OCI-LY7 (cell line): ENCODE measurements at regions not wholly inside any gene's neighbourhood (a gene's known extent, or its start where the extent isn't known, plus 50 kb on each side); places are given as distances from the start of the nearest gene placed in this dataset.

Experiments
- BruUV-seq: library from RNA; stranded (reverse); fragments of 400-500 nt; replicated peaks from 2 replicates; lab custom pipeline; 2021; lab: Mats Ljungman, UMichigan
- CTCF ChIA-PET: fragments of 300-600 bp; sonication (Branson Sonifier 250); formaldehyde crosslinking; loops from one replicate; lab custom pipeline; 2022; ENCODE audit warnings: antibody characterized with exemption; ENCODE audit not compliant: unreplicated experiment; lab: Charles Lee
- POLR2A ChIA-PET: fragments of 300-600 bp; sonication (Branson Sonifier 250); formaldehyde crosslinking; loops from one replicate; lab custom pipeline; 2022; ENCODE audit warnings: antibody characterized with exemption; lab: Charles Lee
- DNase-seq: peaks from one replicate; pipeline ENCODE4 v3.0.0-alpha.2; 2015; ENCODE audit warnings: low spot score
- H2AFZ ChIP-seq: fragments of 200-600 bp; sonication (generic), shearing (Covaris generic); 2 replicates; pipeline ENCODE4 v1.6.1; 2014; ENCODE audit warnings: mild to moderate bottlenecking, antibody characterized with exemption, low read length, moderate library complexity
- H3K27ac ChIP-seq: fragments of 200-600 bp; sonication (generic); 2 replicates; pipeline ENCODE4 v1.5.1; 2014; ENCODE audit warnings: mixed run types, low read depth, mild to moderate bottlenecking, moderate library complexity, low read length, inconsistent platforms; ENCODE audit not compliant: poor library complexity, severe bottlenecking
- H3K36me3 ChIP-seq: fragments of 200-600 bp; sonication (generic); 2 replicates; pipeline ENCODE4 v1.6.1; 2014; ENCODE audit warnings: mild to moderate bottlenecking, antibody characterized with exemption, low read length, moderate library complexity, mixed read lengths; ENCODE audit not compliant: insufficient read depth
- H3K4me1 ChIP-seq: fragments of 200-600 bp; sonication (generic); 2 replicates; pipeline ENCODE4 v1.5.1; 2014; ENCODE audit warnings: mild to moderate bottlenecking, low read length; ENCODE audit not compliant: insufficient read depth, poor library complexity, severe bottlenecking
- H3K4me2 ChIP-seq: fragments of 200-600 bp; sonication (generic); 2 replicates; pipeline ENCODE4 v1.6.1; 2014; ENCODE audit warnings: mild to moderate bottlenecking, low read length
- H3K4me3 ChIP-seq: fragments of 200-600 bp; sonication (generic); 2 replicates; pipeline ENCODE4 v1.5.1; 2014; ENCODE audit warnings: mild to moderate bottlenecking, low read depth, low read length; ENCODE audit not compliant: poor library complexity, severe bottlenecking
- H3K79me2 ChIP-seq: fragments of 200-600 bp; sonication (generic); 2 replicates; pipeline ENCODE4 v1.6.1; 2016; ENCODE audit warnings: low read depth, mild to moderate bottlenecking, low read length, moderate library complexity, mixed read lengths; ENCODE audit not compliant: insufficient read depth
- H3K9me2 ChIP-seq: fragments of 200-600 bp; sonication (generic); 2 replicates; pipeline ENCODE4 v1.6.1; 2016; ENCODE audit warnings: mild to moderate bottlenecking, low read length, mixed read lengths; ENCODE audit not compliant: insufficient read depth
- H3K9me3 ChIP-seq: fragments of 200-600 bp; sonication (generic); 2 replicates; pipeline ENCODE4 v1.6.1; 2014; ENCODE audit warnings: mild to moderate bottlenecking, mixed run types, low read length, mixed read lengths
- H4K20me1 ChIP-seq: fragments of 200-600 bp; sonication (generic); 2 replicates; pipeline ENCODE4 v1.6.1; 2014; ENCODE audit warnings: mild to moderate bottlenecking, antibody characterized with exemption, low read length, moderate library complexity, mixed read lengths; ENCODE audit not compliant: insufficient read depth
- CTCF ChIP-seq: fragments of 200-600 bp; sonication (generic); conservative IDR thresholded peaks from 2 replicates; pipeline ENCODE4 v1.5.1; 2014; ENCODE audit warnings: mild to moderate bottlenecking, antibody characterized with exemption, low read length, moderate library complexity, mixed read lengths
- EZH2phosphoT487 ChIP-seq: fragments of 200-600 bp; sonication (generic); IDR thresholded peaks from 2 replicates; pipeline ENCODE4 v1.6.1; 2018; ENCODE audit warnings: low read depth, borderline replicate concordance, mild to moderate bottlenecking, mixed run types, antibody characterized with exemption, low read length, moderate library complexity, mixed read lengths
- intact Hi-C: fragments of 100-400 bp; cut with micrococcal nuclease; formaldehyde crosslinking; loops from one replicate; pipeline ENCODE4 v1.10.0; 2022; ENCODE audit not compliant: unreplicated experiment

GRCh38 chr4:149214301-149214700, 601.3 kb downstream of the IQCM start:
- Histone ChIP-seq H3K9me2 (no peaks in the 10 kb centered on the region), H3K79me2 (no peaks in the 10 kb centered on the region), H3K4me1 (no peaks in the 10 kb centered on the region), H3K4me2 (no peak overlapping the region), H2AFZ (no peak overlapping the region), H3K36me3 (no peaks in the 10 kb centered on the region), H3K27ac (no peak overlapping the region), H3K4me3 (no peak overlapping the region), H4K20me1 (no peaks in the 10 kb centered on the region), H3K9me3 (no peaks in the 10 kb centered on the region)
- no peak for DNase-seq
- BruUV-seq = no TSS peak
- intact Hi-C loops = no loop called here
- POLR2A ChIA-PET = no interaction called here
- TF ChIP-seq CTCF (no peak), EZH2phosphoT487 (no peak)
- CTCF ChIA-PET = no interaction called here

- Histone ChIP-seq H3K9me2 (no peaks in the 10 kb centered on the region), H2AFZ (no peak overlapping the region), H3K79me2 (no peaks in the 10 kb centered on the region), H3K9me3 (no peaks in the 10 kb centered on the region), H3K4me3 (no peak overlapping the region), H3K4me1 (no peaks in the 10 kb centered on the region), H3K36me3 (no peaks in the 10 kb centered on the region), H3K27ac (no peak overlapping the region), H3K4me2 (no peak overlapping the region), H4K20me1 (no peaks in the 10 kb centered on the region)
- ChIA-PET CTCF (no interaction called here), POLR2A (no interaction called here)
- no TSS peak for BruUV-seq
- TF ChIP-seq EZH2phosphoT487 = no peak
- no peak for TF ChIP-seq CTCF
- DNase-seq = no peak
- intact Hi-C loops = no loop called here
These were observed 603.8 kb downstream of the IQCM start for GRCh38 chr4:149211876-149212275.

- no TSS peak for BruUV-seq
- CTCF ChIA-PET = no interaction called here
These were observed 612.2 kb downstream of the IQCM start for GRCh38 chr4:149203256-149204001.

More at GRCh38 chr4:149203256-149204001, 612.2 kb downstream of the IQCM start:
- H3K4me1 ChIP-seq = no peaks in the 10 kb centered on the region
- no peak overlapping the region for H3K27ac ChIP-seq
- TF ChIP-seq CTCF (no peak), EZH2phosphoT487 (no peak)
- H3K36me3 ChIP-seq = no peaks in the 10 kb centered on the region
- intact Hi-C loops = no loop called here
- no peak overlapping the region for H3K4me2 ChIP-seq
- H4K20me1 ChIP-seq = no peaks in the 10 kb centered on the region
- no peaks in the 10 kb centered on the region for H3K9me3 ChIP-seq
- DNase-seq = no peak
- no peaks in the 10 kb centered on the region for H3K9me2 ChIP-seq
- POLR2A ChIA-PET = interaction anchor here (0.5 to 0.6 kb wide), 2 partner anchors 311 to 1749 kb away, joined by 3 to 6 read pairs; no protein-coding TSS in a partner anchor
- H3K79me2 ChIP-seq = no peaks in the 10 kb centered on the region
- no peak overlapping the region for H3K4me3 ChIP-seq
- H2AFZ ChIP-seq = no peak overlapping the region
